G401.6 (cell line): ENCODE measurements at regions not wholly inside any gene's neighbourhood (a gene's known extent, or its start where the extent isn't known, plus 50 kb on each side); places are given as distances from the start of the nearest gene placed in this dataset.

Experiments used
- FAIRE-seq: peaks from 2 replicates; lab custom pipeline; 2012; peaks lifted over from hg19 to GRCh38; lab: Jason Lieb, UNC

GRCh38 chr18:34075963-34076860 is 148.5 kb downstream of the NOL4 start:
- no peak for FAIRE-seq

- FAIRE-seq, result no peak
Measured at GRCh38 chr18:34061226-34061625, 163.5 kb downstream of the NOL4 start.

GRCh38 chr18:34055227-34055626 is 169.5 kb downstream of the NOL4 start:
- no peak for FAIRE-seq

- FAIRE-seq, result no peak
Measured at GRCh38 chr18:34050661-34051060, 174.1 kb downstream of the NOL4 start.

- no peak for FAIRE-seq
Measured at GRCh38 chr18:34049511-34049910, 175.2 kb downstream of the NOL4 start.

DNA sequence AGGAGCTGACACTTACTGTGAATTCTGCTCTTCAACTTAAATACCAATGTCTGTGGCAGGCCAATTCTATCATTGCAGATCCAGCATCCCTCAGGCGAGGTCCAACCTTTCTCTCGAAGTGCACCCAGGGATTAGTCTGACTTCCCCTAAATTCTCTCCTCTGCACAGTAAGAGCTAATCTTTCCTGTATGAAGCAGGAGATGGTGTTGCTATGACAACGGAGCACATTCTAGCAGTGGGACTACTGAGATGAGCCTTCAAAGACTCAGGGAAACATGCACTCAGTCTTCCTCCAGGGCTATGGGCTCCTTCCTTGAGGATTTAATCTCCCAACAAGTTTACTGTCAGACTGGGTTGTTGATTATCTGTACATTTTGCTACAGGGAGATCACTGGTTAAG is 176.3 kb downstream of the NOL4 start:
- FAIRE-seq, result no peak

DNA sequence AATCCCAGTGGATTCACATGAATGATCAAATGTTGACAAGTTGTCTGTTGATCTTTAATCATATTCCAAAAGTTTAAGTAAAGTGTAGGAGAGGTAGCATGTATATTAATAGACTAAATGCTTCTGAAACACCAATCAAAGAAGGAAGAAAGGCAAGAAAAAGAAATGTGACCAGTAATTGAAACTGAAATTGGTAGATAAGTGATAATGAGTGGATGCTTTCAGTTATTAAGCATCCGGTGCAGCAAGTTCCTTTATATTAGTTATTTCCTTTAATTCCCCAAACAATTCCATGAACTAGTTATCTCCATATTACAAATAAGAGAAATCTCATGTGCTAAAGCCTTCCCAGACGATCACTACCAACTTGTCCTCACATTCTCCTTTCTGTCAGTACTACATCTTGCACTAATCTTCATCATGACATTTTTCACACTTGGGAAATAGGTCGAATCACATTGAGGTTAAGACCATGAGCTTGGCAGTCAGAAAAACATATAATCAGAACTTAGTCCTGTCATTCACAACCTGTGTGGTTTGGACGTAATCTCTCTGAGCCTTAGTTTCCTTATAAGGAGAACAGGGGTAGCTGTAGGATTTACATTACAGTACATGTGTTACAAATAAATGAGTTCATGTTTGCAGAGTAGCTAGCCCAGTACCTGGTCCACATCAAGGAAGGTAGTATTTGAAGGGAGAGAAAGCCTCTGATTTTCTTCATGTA is 182.1 kb downstream of the NOL4 start:
- FAIRE-seq, result no peak

DNA sequence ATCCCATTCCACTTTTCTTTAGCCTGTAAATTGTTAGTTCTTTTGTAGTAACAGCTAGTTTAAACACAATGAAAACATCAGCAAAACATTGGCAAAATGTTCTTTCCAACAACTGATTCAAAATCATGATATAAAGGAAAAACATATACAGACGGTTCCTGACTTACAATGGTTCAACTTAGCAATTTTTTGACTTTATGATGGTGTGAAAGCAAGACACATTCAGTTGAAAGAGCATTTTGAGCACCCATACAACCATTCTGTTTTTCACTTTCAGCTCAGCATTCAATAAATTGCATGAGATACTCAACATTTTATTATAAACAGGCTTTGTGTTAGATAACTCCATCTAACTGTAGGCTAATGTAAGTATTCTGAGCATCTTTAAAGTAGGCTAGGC is 185.1 kb downstream of the NOL4 start:
- no peak for FAIRE-seq

DNA sequence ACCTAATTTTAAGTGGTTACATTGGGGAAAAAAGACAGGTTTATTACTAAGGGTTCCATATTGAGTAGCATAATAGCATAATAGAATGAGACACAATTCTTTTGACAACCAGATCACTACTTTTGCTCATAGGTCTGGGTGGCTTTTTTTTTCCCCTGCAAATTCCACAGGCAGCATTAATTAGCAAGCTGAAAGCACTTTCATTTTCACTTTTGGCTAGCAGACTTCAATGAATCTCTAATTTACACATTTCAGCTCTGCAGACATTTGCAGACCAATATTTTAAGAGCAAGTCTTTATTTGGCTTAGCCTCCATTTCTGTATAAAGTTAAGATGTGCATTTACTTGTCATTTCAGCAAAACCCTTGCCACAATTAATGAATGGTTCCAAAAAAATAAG is 185.5 kb downstream of the NOL4 start:
- FAIRE-seq, result no peak

- no peak for FAIRE-seq
Measured at GRCh38 chr18:34038086-34038485, 186.6 kb downstream of the NOL4 start.

- FAIRE-seq, result no peak
Measured at GRCh38 chr18:34033968-34034367, 190.7 kb downstream of the NOL4 start.

DNA sequence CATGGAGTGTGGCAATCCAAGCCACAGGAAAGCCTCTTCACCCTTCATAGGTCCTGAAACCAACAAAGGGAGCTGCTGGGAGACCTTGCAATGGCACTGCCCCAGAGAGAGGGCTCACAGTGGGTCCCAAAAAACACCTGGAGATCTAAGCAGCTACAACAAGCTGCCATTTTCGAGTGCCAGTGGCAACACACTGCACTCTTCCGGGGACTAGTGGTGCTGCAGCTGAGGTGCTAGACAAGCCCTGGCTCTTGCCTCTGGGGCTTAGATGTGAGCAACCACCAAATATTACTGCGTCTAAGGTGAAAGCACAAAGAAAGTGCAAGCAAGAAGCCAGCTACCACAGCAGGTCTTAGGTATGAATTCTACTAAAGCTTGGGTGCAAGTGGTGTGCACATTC is 192.9 kb downstream of the NOL4 start:
- FAIRE-seq, result no peak

DNA sequence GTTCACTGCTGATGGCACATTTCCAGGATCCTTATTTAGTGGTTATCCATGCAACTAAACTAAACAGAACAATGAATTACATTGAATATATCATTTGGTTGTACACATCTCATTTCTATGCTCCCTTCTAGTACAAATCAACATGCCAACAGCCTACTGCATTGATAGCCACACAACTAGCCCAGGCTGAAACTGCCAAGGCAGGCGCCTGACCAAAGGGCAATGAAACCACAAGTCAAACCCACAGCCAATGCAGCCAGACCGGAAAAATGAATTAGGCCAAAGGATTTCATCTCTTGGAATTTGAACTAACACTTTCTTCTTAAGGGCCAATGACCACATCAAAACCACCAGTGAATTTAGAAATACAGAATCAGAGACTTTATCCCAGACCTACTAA is 196.4 kb downstream of the NOL4 start:
- no peak for FAIRE-seq

DNA sequence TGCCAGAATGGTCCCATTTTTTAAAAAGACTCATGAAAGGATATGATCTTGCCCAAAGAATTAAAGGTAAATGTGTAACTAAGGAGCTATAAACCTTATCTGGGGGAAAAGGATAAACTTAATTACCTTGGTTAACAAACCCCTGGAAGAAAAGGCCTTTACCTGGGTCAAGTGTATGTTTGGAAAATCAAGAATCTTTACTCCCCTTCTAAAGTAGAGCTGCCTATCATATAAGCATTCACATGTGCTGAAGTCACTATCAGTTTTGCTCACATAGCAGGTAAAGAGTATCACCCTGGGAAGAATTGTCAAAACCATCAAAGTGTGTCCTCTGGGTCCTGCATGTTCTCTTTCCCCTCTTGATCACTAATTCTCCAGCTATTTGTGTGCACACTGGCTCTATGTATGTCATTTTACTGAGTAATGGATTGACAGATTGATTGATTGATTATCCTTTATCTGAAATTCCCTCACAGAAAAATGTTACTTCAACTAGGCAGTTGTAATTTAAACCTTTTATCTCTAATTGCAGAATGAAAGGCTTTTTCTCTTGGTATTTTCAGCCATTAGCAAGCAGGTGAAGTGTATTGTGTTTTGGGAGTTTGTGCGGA is 199.4 kb downstream of the NOL4 start:
- FAIRE-seq, result no peak

GRCh38 chr18:34023471-34023870 is 201.2 kb downstream of the NOL4 start:
- FAIRE-seq, result no peak

DNA sequence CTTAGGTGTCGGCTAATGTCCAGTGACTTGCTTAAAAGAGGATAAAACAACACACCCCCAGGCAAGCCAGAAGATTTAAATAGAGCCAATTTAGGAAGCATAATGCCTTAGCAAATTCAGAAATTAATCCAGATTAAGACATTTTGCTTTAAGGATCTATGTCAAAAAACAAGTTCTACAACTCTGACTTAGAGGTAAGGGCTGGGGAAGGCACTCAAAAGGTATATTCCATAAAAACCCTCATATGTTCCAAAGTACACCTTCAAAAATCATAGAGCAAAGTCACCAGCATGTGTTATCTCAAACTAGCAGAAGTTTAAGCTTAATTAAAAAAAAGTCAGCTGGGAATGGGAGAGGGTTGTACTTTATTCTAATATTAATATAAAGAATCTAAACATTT is 206.4 kb downstream of the NOL4 start:
- no peak for FAIRE-seq

GRCh38 chr18:34003687-34004086 is 221.0 kb downstream of the NOL4 start:
- FAIRE-seq, result no peak

GRCh38 chr18:34002130-34002529 is 222.6 kb downstream of the NOL4 start:
- no peak for FAIRE-seq

GRCh38 chr18:34001376-34001775 is 223.3 kb downstream of the NOL4 start:
- FAIRE-seq, result no peak

DNA sequence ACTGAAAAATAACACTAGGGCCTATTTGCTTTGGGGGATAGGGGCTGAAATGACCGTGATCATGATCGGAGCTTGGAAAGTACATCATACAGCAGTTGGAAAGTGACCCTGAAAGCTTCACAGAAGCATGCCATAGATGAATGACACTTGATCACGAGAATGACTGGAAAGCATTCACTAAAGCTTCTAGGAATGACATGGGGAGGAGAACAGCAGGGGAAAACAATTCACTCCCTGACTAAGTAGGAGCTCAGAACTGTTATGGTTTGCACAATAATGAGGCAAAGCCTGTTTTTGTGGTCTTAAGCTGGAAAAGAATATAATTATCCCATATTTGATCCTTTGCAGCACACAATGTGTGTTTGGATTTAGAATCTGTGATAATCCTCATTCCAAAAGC is 237.5 kb downstream of the NOL4 start:
- FAIRE-seq, result no peak

DNA sequence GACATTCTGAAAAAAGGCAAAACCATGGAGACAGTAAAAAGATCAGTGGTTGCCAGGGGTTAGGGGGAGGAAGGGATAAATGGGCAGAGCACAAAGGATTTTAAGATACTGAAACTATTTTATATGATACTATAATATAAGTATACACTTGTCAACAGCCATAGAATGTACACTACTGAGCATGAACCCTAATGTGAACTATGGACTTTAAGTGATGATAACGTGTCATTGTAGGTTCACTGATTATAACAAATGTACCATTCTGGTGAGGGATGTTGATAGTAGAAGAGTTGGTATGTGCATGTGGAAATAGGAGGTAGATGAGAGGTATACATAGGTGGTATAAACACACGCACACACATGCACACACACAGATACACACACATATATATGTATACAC is 241.6 kb downstream of the NOL4 start:
- no peak for FAIRE-seq

- no peak for FAIRE-seq
Measured at GRCh38 chr18:33960417-33960816, 264.3 kb downstream of the NOL4 start.

DNA sequence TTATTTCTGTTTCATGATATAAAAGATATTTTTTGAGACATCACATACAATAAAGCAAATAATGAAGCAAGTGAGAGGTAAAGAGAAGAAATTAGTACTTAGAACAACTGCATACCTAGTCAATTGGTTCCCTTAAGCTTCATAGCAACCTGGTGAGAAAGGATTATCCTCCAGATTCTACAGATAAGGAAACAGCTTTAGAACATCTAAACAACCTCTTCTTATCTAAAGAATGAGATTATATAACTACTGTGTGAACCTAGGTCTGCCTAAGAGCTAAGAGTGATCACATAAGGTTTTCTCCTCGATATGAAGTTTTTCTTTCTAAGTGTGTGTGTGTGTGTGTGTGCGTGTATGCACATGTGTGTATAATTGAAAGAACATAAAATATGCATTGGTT is 265.1 kb downstream of the NOL4 start:
- FAIRE-seq, result no peak
